Dendritic cell treated with granulocyte-macrophage colony-stimulating factor and Interleukin-4, amounts not matched to agents 40 ng/mL and 50 ng/mL, for 4 days (primary cell): ENCODE measurements at regions not wholly inside any gene's neighbourhood (a gene's known extent, or its start where the extent isn't known, plus 50 kb on each side); places are given as distances from the start of the nearest gene placed in this dataset.
A peak's percentile ranks its signal among the peaks of the same experiment; 100 is the strongest.

Source experiments
- H3K27ac Mint-ChIP-seq: one replicate; pipeline ENCODE4 v1.8.0; 2022; ENCODE audit warnings: mild to moderate bottlenecking, mixed read lengths
- H3K27me3 Mint-ChIP-seq: one replicate; pipeline ENCODE4 v1.8.0; 2022; ENCODE audit warnings: mild to moderate bottlenecking, mixed read lengths
- H3K36me3 Mint-ChIP-seq: one replicate; pipeline ENCODE4 v1.8.0; 2022; ENCODE audit warnings: low read depth, mixed read lengths
- H3K4me1 Mint-ChIP-seq: one replicate; pipeline ENCODE4 v1.8.0; 2022; ENCODE audit warnings: low read depth, mixed read lengths
- H3K4me3 Mint-ChIP-seq: one replicate; pipeline ENCODE4 v1.8.0; 2022; ENCODE audit warnings: mild to moderate bottlenecking, moderate library complexity, mixed read lengths
- H3K9me3 Mint-ChIP-seq: one replicate; pipeline ENCODE4 v1.8.0; 2022; ENCODE audit warnings: mixed read lengths
- intact Hi-C: fragments of 100-400 bp; cut with micrococcal nuclease; formaldehyde crosslinking; loops from one replicate; pipeline ENCODE4 v1.15.0; 2022

DNA sequence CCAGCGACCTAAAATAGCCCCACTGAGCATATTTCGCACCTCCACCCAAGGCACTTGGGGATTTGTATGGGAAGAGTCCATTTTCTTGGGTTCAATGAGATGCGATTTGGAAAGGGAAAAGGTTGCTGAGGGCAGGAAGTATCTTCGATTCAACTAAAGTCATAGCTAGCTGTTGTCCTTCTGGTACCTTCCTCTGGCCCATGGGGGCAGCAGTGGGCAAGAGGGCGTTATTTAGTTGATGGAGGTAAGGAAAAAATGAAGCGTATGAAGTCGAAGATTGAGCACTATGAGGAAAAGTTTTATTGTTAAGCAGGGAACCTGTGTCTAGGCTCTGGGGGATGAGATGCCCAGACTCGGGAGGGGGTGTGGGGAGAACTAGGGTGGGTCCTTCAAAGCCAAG, 135.4 kb downstream of the EVX1 start:
- Mint-ChIP-seq H3K36me3 (no peaks in the 10 kb centered on the region), H3K27me3 (peaks cover 28% of the 10 kb centered on the region), H3K27ac (no peak overlapping the region), H3K9me3 (peaks cover 7% of the 10 kb centered on the region), H3K4me1 (peaks cover 9% of the 10 kb centered on the region), H3K4me3 (no peak overlapping the region)
- intact Hi-C loops: no loop called here

- no peaks in the 10 kb centered on the region for H3K36me3 Mint-ChIP-seq
- intact Hi-C loops: no loop called here
- H3K9me3 Mint-ChIP-seq: no peaks in the 10 kb centered on the region
- no peak overlapping the region for H3K27ac Mint-ChIP-seq
- no peaks in the 10 kb centered on the region for H3K4me1 Mint-ChIP-seq
- peaks cover 34% of the 10 kb centered on the region for H3K27me3 Mint-ChIP-seq
- no peak overlapping the region for H3K4me3 Mint-ChIP-seq
These were observed 139.7 kb downstream of the EVX1 start for GRCh38 chr7:27382307-27382706.

GRCh38 chr7:27386581-27386980, 144.0 kb downstream of the EVX1 start:
- intact Hi-C loops: no loop called here
- Mint-ChIP-seq H3K4me1 (no peaks in the 10 kb centered on the region), H3K4me3 (no peak overlapping the region), H3K9me3 (no peaks in the 10 kb centered on the region), H3K27me3 (peaks cover 36% of the 10 kb centered on the region), H3K36me3 (no peaks in the 10 kb centered on the region), H3K27ac (no peak overlapping the region)

GRCh38 chr7:27387864-27388263, 145.3 kb downstream of the EVX1 start:
- Mint-ChIP-seq H3K4me3 (no peak overlapping the region), H3K36me3 (no peaks in the 10 kb centered on the region), H3K27ac (no peak overlapping the region), H3K4me1 (no peaks in the 10 kb centered on the region), H3K27me3 (peaks cover 39% of the 10 kb centered on the region), H3K9me3 (no peaks in the 10 kb centered on the region)
- intact Hi-C loops: no loop called here

DNA sequence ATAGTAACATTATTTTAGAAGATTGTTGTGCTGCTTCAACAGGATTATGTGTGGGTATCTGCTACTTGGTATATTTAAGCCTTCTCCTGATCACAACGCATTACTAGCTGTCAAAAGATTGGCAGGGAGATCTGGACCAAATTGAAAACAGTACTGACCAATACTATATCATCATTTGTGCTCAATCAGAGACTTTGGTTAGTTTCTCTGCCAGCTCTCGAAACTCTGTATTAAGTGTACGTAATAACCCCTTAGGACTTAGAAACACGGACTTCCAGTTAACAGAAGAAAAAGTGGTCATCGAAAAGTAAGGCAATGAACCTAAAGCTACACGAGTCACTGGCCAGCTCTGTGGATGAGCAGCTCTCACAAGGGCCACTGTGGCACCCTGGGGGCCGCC, 146.0 kb downstream of the EVX1 start:
- peaks cover 5% of the 10 kb centered on the region for H3K9me3 Mint-ChIP-seq
- H3K36me3 Mint-ChIP-seq: no peaks in the 10 kb centered on the region
- H3K27ac Mint-ChIP-seq: no peak overlapping the region
- no peak overlapping the region for H3K4me3 Mint-ChIP-seq
- H3K27me3 Mint-ChIP-seq: peaks cover 41% of the 10 kb centered on the region
- intact Hi-C loops: no loop called here
- H3K4me1 Mint-ChIP-seq: no peaks in the 10 kb centered on the region

DNA sequence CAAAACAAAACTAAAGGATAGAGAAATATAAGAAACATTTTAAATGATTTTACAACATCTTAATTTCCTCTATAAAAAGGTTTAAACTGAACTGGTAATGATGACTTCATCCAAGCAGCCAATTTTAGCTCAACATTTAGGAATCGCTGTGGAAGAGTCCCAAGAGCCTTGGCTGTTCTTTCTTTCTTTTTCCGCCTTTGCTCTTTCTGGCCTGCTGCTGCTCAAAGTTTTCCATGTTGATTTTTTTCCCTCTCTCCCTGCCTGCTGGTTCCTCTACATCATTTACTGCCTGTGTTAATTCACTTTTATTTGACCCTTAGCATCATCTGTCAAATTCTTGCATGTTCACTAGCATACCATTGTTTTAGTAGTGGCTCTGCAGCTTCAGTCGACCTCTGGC, 146.9 kb downstream of the EVX1 start:
- H3K4me1 Mint-ChIP-seq: no peaks in the 10 kb centered on the region
- H3K27me3 Mint-ChIP-seq: peaks cover 43% of the 10 kb centered on the region
- peaks cover 11% of the 10 kb centered on the region for H3K9me3 Mint-ChIP-seq
- no peak overlapping the region for H3K4me3 Mint-ChIP-seq
- H3K27ac Mint-ChIP-seq: no peak overlapping the region
- no peaks in the 10 kb centered on the region for H3K36me3 Mint-ChIP-seq
- intact Hi-C loops: no loop called here

- Mint-ChIP-seq H3K27ac (no peak overlapping the region), H3K36me3 (no peaks in the 10 kb centered on the region), H3K4me3 (no peak overlapping the region), H3K4me1 (no peaks in the 10 kb centered on the region), H3K27me3 (peaks cover 41% of the 10 kb centered on the region), H3K9me3 (peaks cover 11% of the 10 kb centered on the region)
- intact Hi-C loops: no loop called here
These were observed 149.9 kb downstream of the EVX1 start for GRCh38 chr7:27392477-27392876.

DNA sequence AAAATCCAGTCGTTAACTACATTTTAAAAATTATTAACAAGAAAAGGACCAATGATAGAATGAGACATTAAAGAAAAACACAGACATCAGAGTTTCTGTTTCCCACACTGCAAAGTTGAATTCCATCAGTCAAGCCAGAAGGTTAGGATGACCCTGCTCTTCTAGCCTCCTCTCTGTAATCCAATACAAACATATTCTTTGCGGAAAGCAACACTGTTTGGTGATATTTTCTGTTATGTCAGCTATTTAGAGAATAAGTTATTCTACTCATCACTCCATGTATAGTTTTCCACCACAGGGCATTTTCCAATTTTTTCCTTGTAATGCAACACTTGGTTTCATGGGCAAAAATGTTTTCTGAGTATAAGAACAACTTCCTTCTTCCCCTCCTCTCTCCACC, 152.3 kb downstream of the EVX1 start:
- Mint-ChIP-seq H3K36me3 (no peaks in the 10 kb centered on the region), H3K4me3 (no peak overlapping the region), H3K27me3 (peaks cover 28% of the 10 kb centered on the region), H3K27ac (no peak overlapping the region), H3K4me1 (peaks cover 6% of the 10 kb centered on the region), H3K9me3 (peaks cover 11% of the 10 kb centered on the region)
- intact Hi-C loops: no loop called here

DNA sequence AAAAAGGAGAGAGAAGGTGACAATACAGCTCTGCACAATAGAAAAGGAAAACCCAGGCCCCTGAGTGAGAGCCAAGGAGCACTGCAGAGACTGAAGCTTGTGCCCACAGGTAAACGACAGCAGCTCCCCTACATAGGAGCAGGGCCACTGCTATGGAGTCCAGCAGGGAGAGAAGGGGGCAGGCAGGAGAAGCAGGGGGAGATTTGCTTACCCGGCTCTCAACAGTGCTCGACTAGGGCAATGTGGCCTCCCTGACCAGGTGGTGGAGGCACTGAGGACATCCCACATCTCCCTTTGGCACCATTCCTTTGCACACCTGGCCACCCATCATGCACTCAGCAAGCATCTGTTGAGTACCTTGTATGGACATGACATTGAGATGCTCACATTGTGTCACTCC, 153.0 kb downstream of the EVX1 start:
- intact Hi-C loops: no loop called here
- Mint-ChIP-seq H3K27ac (no peak overlapping the region), H3K9me3 (peaks cover 11% of the 10 kb centered on the region), H3K27me3 (peaks cover 28% of the 10 kb centered on the region), H3K36me3 (no peaks in the 10 kb centered on the region), H3K4me3 (no peak overlapping the region), H3K4me1 (peaks cover 14% of the 10 kb centered on the region)

DNA sequence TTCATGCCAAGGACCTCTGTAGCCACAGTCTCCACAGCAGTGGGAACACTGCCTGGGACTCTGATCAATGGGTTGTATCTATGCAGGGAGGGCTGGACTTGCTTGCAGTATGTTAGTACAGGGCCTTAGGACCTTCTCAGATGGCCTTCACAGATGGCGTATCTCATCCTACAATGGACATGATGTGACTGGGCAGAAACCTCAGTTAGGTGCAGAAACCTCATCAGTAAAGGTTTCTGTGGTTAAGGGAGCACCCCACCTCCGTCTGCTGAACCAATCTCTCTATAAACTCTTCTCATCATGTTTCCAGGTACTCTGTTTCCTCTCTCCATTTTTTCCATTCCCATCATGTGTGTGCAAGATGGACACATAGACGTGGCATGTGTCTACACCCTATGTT, 154.9 kb downstream of the EVX1 start:
- intact Hi-C loops: no loop called here
- Mint-ChIP-seq H3K4me1 (peaks cover 23% of the 10 kb centered on the region), H3K27ac (no peak overlapping the region)

DNA sequence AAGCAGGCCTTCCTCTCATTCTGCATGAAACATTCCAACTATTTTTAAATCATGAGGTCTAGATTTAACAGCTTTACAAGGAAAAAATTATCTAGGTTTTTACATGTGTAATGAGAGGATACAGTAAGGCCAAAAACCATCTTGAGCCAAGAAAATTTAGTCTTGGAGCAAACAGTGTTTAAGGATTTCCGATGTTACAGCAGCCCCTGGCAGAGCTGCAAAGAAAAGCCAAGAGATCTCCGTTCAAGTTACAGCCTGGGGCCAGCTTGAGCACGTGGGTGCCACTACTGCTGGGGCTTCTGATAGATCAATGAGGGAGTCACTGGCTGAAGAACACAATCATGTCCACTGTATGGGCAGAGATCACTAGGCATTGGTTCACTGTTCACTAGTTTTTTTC, 156.2 kb downstream of the EVX1 start:
- no peaks in the 10 kb centered on the region for H3K36me3 Mint-ChIP-seq
- no peak overlapping the region for H3K4me3 Mint-ChIP-seq

More for the DNA sequence above, 154.9 kb downstream of the EVX1 start:
- peaks cover 11% of the 10 kb centered on the region for H3K9me3 Mint-ChIP-seq
- no peak overlapping the region for H3K4me3 Mint-ChIP-seq
- H3K36me3 Mint-ChIP-seq: no peaks in the 10 kb centered on the region
- peaks cover 21% of the 10 kb centered on the region for H3K27me3 Mint-ChIP-seq

DNA sequence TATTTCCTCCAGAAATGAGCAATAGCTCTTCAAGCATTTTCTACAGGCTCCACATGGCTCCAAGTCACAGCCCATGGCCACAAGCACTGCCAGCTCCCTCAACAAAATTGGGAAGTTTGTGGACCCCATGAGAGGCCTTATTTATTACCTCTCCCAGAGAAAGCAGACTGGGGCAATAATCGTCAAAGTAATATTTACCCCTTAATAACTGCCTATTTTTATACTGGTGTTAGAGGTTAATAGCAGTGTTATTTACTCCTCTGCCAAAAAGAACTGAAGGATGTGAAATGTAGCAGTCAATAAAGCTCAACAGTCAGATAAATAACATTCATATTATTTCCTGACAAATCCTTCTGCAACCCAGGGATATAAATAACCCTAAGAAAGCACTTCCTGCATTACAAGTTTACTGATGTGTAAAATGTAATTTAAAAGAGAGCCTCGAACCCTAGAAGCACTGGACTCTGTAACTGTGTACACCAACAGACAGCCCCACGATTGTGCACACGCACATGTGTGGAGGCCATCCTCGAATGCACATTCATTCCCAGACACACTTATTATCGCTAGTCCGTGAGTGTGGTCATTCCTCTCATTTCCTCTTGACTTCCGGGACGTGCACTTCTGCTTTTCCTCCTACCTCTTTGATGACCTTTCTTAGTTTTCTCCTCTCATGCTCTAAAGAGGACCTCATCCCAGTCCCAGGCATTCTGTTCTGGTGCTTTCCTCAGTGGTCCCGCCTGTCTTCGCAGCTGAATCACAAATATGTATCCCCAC, 157.4 kb downstream of the EVX1 start:
- Mint-ChIP-seq H3K36me3 (no peaks in the 10 kb centered on the region), H3K4me3 (no peak overlapping the region), H3K9me3 (no peaks in the 10 kb centered on the region), H3K27me3 (peaks cover 13% of the 10 kb centered on the region), H3K4me1 (peaks cover 36% of the 10 kb centered on the region), H3K27ac (peak overlapping the region; percentile 46)
- intact Hi-C loops: no loop called here

More for the DNA sequence above, 156.2 kb downstream of the EVX1 start:
- H3K27ac Mint-ChIP-seq: no peak overlapping the region
- peaks cover 27% of the 10 kb centered on the region for H3K4me1 Mint-ChIP-seq
- peaks cover 17% of the 10 kb centered on the region for H3K27me3 Mint-ChIP-seq
- peaks cover 3% of the 10 kb centered on the region for H3K9me3 Mint-ChIP-seq
- intact Hi-C loops: no loop called here

- no peak overlapping the region for H3K4me3 Mint-ChIP-seq
- H3K27ac Mint-ChIP-seq: no peak overlapping the region
- H3K4me1 Mint-ChIP-seq: peaks cover 46% of the 10 kb centered on the region
- no peaks in the 10 kb centered on the region for H3K36me3 Mint-ChIP-seq
- H3K27me3 Mint-ChIP-seq: peaks cover 17% of the 10 kb centered on the region
- intact Hi-C loops: no loop called here
- no peaks in the 10 kb centered on the region for H3K9me3 Mint-ChIP-seq
These were observed 163.2 kb downstream of the EVX1 start for GRCh38 chr7:27405780-27406179.

- intact Hi-C loops: no loop called here
- no peaks in the 10 kb centered on the region for H3K36me3 Mint-ChIP-seq
- no peak overlapping the region for H3K27ac Mint-ChIP-seq
These were observed 166.7 kb downstream of the EVX1 start for GRCh38 chr7:27409311-27409710.

GRCh38 chr7:27409776-27410175, 167.2 kb downstream of the EVX1 start:
- intact Hi-C loops: no loop called here
- H3K27me3 Mint-ChIP-seq: peaks cover 31% of the 10 kb centered on the region
- no peaks in the 10 kb centered on the region for H3K9me3 Mint-ChIP-seq
- no peak overlapping the region for H3K4me3 Mint-ChIP-seq
- H3K27ac Mint-ChIP-seq: no peak overlapping the region
- no peaks in the 10 kb centered on the region for H3K36me3 Mint-ChIP-seq
- H3K4me1 Mint-ChIP-seq: peaks cover 27% of the 10 kb centered on the region

More at GRCh38 chr7:27409311-27409710, 166.7 kb downstream of the EVX1 start:
- Mint-ChIP-seq H3K9me3 (no peaks in the 10 kb centered on the region), H3K4me3 (no peak overlapping the region), H3K4me1 (peaks cover 32% of the 10 kb centered on the region), H3K27me3 (peaks cover 26% of the 10 kb centered on the region)
